ENCODE measurements at regions not wholly inside any gene's neighbourhood (a gene's known extent, or its start where the extent isn't known, plus 50 kb on each side); places are given as distances from the start of the nearest gene placed in this dataset.

DNA sequence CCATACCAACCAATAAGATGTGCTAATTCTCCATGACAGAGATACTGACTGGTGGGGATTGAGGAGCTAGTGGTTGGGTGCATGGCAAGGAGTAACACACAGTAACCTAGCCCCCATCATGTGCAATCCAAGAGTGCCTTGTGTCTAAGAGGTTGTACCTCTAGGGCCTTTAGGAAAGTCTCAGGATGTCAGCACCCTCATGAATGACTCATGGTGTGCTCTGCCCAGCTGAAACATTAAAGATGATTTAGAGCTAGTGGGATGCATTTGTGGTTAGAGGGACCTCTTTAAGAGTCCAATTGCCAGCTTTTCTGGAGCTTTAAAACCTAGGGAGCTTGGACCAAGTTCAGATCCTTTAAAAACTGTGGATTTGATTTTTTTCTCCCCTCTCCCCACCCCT, 181.1 kb downstream of the HERPUD2 start:
- no peak overlapping the region for H3K23ac ChIP-seq (ENCODE audit: low read depth, low read length)
- TF ChIP-seq NFE2L2 (IDR thresholded peaks at IDR 0.05; ENCODE audit: low read depth, low read length), result no peak
- no peak for TF ChIP-seq RFX5 (IDR thresholded peaks at IDR 0.05; ENCODE audit: low read depth, low read length)
- TF ChIP-seq CEBPB (IDR thresholded peaks at IDR 0.05; ENCODE audit: low read depth, low read length), result no peak
- TF ChIP-seq RAD21 (IDR thresholded peaks at IDR 0.05; ENCODE audit: low read length), result no peak
- TF ChIP-seq SMC3 (IDR thresholded peaks at IDR 0.05; ENCODE audit: low read depth, low read length), result no peak
- no peak for TF ChIP-seq RCOR1 (IDR thresholded peaks at IDR 0.05; ENCODE audit: insufficient replicate concordance, low read length)
- no peak for TF ChIP-seq MAFK (IDR thresholded peaks at IDR 0.05; ENCODE audit: low read depth, low read length)
- TF ChIP-seq MAZ (IDR thresholded peaks at IDR 0.05; ENCODE audit: borderline replicate concordance, low read depth, low read length), result no peak
- TF ChIP-seq, protein P1, sequence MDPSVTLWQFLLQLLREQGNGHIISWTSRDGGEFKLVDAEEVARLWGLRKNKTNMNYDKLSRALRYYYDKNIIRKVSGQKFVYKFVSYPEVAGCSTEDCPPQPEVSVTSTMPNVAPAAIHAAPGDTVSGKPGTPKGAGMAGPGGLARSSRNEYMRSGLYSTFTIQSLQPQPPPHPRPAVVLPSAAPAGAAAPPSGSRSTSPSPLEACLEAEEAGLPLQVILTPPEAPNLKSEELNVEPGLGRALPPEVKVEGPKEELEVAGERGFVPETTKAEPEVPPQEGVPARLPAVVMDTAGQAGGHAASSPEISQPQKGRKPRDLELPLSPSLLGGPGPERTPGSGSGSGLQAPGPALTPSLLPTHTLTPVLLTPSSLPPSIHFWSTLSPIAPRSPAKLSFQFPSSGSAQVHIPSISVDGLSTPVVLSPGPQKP (IDR thresholded peaks at IDR 0.05; ENCODE audit: borderline replicate concordance, low read depth, low read length), result no peak
- TF ChIP-seq POLR2A (IDR thresholded peaks at IDR 0.05; ENCODE audit: low read depth, low read length), result no peak
- no peak for TF ChIP-seq MXI1 (IDR thresholded peaks at IDR 0.05; ENCODE audit: borderline replicate concordance, low read depth, low read length)
- TF ChIP-seq, protein P2, sequence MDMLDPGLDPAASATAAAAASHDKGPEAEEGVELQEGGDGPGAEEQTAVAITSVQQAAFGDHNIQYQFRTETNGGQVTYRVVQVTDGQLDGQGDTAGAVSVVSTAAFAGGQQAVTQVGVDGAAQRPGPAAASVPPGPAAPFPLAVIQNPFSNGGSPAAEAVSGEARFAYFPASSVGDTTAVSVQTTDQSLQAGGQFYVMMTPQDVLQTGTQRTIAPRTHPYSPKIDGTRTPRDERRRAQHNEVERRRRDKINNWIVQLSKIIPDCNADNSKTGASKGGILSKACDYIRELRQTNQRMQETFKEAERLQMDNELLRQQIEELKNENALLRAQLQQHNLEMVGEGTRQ (IDR thresholded peaks at IDR 0.05; ENCODE audit: low read depth, low read length), result no peak
- TF ChIP-seq, protein P3, sequence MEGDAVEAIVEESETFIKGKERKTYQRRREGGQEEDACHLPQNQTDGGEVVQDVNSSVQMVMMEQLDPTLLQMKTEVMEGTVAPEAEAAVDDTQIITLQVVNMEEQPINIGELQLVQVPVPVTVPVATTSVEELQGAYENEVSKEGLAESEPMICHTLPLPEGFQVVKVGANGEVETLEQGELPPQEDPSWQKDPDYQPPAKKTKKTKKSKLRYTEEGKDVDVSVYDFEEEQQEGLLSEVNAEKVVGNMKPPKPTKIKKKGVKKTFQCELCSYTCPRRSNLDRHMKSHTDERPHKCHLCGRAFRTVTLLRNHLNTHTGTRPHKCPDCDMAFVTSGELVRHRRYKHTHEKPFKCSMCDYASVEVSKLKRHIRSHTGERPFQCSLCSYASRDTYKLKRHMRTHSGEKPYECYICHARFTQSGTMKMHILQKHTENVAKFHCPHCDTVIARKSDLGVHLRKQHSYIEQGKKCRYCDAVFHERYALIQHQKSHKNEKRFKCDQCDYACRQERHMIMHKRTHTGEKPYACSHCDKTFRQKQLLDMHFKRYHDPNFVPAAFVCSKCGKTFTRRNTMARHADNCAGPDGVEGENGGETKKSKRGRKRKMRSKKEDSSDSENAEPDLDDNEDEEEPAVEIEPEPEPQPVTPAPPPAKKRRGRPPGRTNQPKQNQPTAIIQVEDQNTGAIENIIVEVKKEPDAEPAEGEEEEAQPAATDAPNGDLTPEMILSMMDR (conservative IDR thresholded peaks at IDR 0.05; ENCODE audit: low read depth, low read length), result no peak
- no peak for TF ChIP-seq FOS (IDR thresholded peaks at IDR 0.05; ENCODE audit: low read depth, low read length)
- TF ChIP-seq CHD1 (IDR thresholded peaks at IDR 0.05; ENCODE audit: low read depth, low read length), result no peak
- no peak for TF ChIP-seq BHLHE40 (IDR thresholded peaks at IDR 0.05; ENCODE audit: low read depth, low read length)
- intact Hi-C loops (cut with micrococcal nuclease), result no loop called here
- H3K9me1 ChIP-seq (ENCODE audit: insufficient read depth, low read length), result no peaks in the 10 kb centered on the region
- H3K4me1 ChIP-seq (ENCODE audit: control insufficient read depth, insufficient read depth, low read length), result no peaks in the 10 kb centered on the region
- H3K4me2 ChIP-seq (ENCODE audit: low read depth, low read length), result no peak overlapping the region
- BruUV-seq (replicated peaks), result no TSS peak
- CTCF ChIA-PET, result no interaction called here
- H4K8ac ChIP-seq (ENCODE audit: low read depth in 2 of 2, low read length in 2 of 2), result no peak overlapping the region
- no peaks in the 10 kb centered on the region for H4K20me1 ChIP-seq (ENCODE audit: insufficient read depth, low read length)
- 0 out of 2 replicates have a peak, but pooled peaks cover 2% of the 10 kb centered on the region for H3K27me3 ChIP-seq (ENCODE audit: control insufficient read depth, insufficient read depth, low read length)
- H3K4ac ChIP-seq (ENCODE audit: low read depth, low read length), result no peak overlapping the region
- H2AK5ac ChIP-seq (ENCODE audit: low read depth, low read length), result no peak overlapping the region
- DNase-seq, result no peak
- H3K4me3 ChIP-seq (ENCODE audit: insufficient read depth, low read depth, low read length), result no peak overlapping the region
- no peak overlapping the region for H3K9ac ChIP-seq (ENCODE audit: low read depth, low read length)
- H2BK15ac ChIP-seq (ENCODE audit: low read depth, low read length), result no peak overlapping the region
- POLR2A ChIA-PET (ENCODE audit: unreplicated experiment), result no interaction called here
- no peaks in the 10 kb centered on the region for H3K79me1 ChIP-seq (ENCODE audit: low read depth in 1 of 2, low read length in 2 of 2)
- dilution Hi-C loops (cut with HindIII; ENCODE audit: low sequenced_read_pairs, unreplicated experiment), result no loop called here
- no peak overlapping the region for H3K56ac ChIP-seq (ENCODE audit: extremely low read depth, insufficient read depth, low read length)
- no peak overlapping the region for H3K27ac ChIP-seq (ENCODE audit: insufficient read depth, low read length)
- no peak overlapping the region for H2BK20ac ChIP-seq (ENCODE audit: low read depth, low read length)
- no peak overlapping the region for H3K14ac ChIP-seq (replicated peaks; ENCODE audit: low read depth, low read length)
- H3K36me3 ChIP-seq (ENCODE audit: control insufficient read depth, insufficient read depth, low read length), result no peaks in the 10 kb centered on the region
- H4K5ac ChIP-seq (ENCODE audit: low read depth, low read length), result no peak overlapping the region
- ATAC-seq (ENCODE audit: low read depth), result no peak
- no peak overlapping the region for H3K18ac ChIP-seq (ENCODE audit: low read depth, low read length)
- no peak overlapping the region for H2BK5ac ChIP-seq (ENCODE audit: low read depth, low read length, poor library complexity, severe bottlenecking)
- no peak overlapping the region for H2AK9ac ChIP-seq (replicated peaks; ENCODE audit: low read depth, low read length, poor library complexity)
- no peaks in the 10 kb centered on the region for H3K9me3 ChIP-seq (ENCODE audit: control insufficient read depth, insufficient read depth, low read length)
- no peak overlapping the region for H2BK120ac ChIP-seq (ENCODE audit: low read depth, low read length)
- no peak overlapping the region for H2AFZ ChIP-seq (replicated peaks; ENCODE audit: low read length, poor library complexity)
- H4K91ac ChIP-seq (ENCODE audit: insufficient read depth, low read depth, low read length), result no peak overlapping the region
- in situ Hi-C loops (cut with MboI; ENCODE audit: low sequenced_read_pairs), result no loop called here

All from IMR-90 (cell line).